ENCODE measurements at regions not wholly inside any gene's neighbourhood (a gene's known extent, or its start where the extent isn't known, plus 50 kb on each side); places are given as distances from the start of the nearest gene placed in this dataset.

DNA sequence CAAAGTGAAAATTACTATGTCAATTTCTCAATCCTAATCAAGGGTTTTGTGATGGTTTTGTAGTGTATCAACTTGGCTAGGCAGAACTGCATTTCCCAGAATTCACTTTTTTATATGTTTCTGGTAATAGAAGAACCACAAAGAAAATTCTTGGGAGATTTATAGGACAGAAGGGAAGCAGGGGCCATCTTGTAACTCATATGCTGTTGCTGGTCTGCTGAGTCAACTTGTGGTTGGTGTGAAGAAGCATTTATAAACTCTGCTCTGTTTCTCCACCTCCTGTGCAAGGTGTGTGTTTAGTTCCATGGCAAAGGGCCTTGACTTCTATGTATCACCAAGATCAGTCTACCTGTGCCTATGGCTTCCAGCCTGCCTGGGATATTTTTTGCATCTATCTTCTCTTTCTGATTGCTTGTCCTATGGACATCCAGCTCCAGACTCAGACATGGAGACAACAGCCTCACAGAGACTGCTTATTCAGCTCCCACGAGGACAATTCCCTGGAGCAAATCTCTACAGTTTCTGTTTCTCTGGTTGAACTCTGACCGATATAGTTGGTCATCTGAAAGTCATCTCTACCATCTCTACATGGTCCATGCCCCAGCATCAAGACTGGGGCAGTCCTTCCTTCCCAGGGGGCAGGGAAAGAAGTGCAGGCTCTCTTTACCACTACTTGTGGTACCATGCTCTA lies 364.3 kb upstream of the DDHD1 start:
- Mint-ChIP-seq H3K9me3 (peaks cover under 1% of the 10 kb centered on the region), H3K36me3 (no peaks in the 10 kb centered on the region), H3K27ac (no peak overlapping the region), H3K4me1 (no peaks in the 10 kb centered on the region), H3K27me3 (no peaks in the 10 kb centered on the region), H3K4me3 (no peak overlapping the region)
- DNase-seq, result no peak

DNA sequence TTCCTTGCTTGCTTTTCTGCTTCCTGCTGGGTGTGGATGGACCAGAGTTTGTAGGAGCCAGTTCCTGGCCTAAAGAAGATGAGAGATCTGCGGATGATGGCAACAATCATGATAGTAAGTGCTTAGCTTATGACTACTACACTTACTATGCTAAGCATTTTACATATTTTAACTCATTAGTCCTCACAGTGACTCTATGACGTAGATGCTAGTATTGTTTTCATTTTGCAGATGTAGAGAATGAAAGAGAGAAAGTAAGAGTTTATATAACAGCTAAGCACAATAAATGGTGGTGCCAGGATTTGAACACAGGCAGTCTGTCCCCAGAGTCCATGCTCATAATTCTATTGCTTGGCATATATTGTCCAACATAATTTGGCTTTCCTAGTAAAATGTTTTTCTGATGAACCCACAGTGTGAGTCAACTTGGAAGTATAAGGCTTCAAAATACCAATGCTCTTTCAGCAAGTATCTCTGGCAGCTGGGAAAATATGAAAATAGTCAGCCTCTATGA lies 363.2 kb upstream of the DDHD1 start:
- no peak for DNase-seq
- no peaks in the 10 kb centered on the region for H3K27me3 Mint-ChIP-seq
- no peaks in the 10 kb centered on the region for H3K9me3 Mint-ChIP-seq
- H3K36me3 Mint-ChIP-seq, result no peaks in the 10 kb centered on the region
- H3K4me3 Mint-ChIP-seq, result no peak overlapping the region
- H3K27ac Mint-ChIP-seq, result no peak overlapping the region
- H3K4me1 Mint-ChIP-seq, result no peaks in the 10 kb centered on the region

- DNase-seq, result no peak
- Mint-ChIP-seq H3K27ac (no peak overlapping the region), H3K27me3 (no peaks in the 10 kb centered on the region), H3K9me3 (no peaks in the 10 kb centered on the region), H3K36me3 (peaks cover 2% of the 10 kb centered on the region), H3K4me1 (no peaks in the 10 kb centered on the region), H3K4me3 (no peak overlapping the region)
Observed at GRCh38 chr14:53515276-53515675, 362.2 kb upstream of the DDHD1 start.

DNA sequence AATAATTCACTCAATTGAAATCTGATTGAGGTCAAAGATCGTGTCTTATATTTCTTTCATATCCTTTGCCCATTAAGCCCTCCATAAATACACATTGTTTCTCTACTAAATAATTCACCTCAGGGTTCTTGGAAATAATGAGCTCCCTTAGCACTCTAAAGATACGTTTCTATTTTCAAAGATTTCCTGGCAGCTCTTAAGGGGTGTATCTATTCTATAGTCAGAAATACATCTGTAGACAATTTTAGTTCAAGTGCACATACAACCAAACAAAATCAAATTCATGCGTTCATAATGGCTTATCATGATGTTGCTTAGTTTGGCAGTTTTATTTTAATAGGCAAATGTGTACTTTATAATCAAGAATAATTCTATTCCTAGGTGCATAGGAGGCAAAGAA lies 361.1 kb upstream of the DDHD1 start:
- Mint-ChIP-seq H3K9me3 (no peaks in the 10 kb centered on the region), H3K27me3 (no peaks in the 10 kb centered on the region), H3K27ac (no peak overlapping the region), H3K36me3 (peaks cover 2% of the 10 kb centered on the region), H3K4me3 (no peak overlapping the region), H3K4me1 (no peaks in the 10 kb centered on the region)
- no peak for DNase-seq

GRCh38 chr14:53510281-53510912 lies 357.3 kb upstream of the DDHD1 start:
- no peaks in the 10 kb centered on the region for H3K9me3 Mint-ChIP-seq
- no peaks in the 10 kb centered on the region for H3K27me3 Mint-ChIP-seq
- peaks cover 2% of the 10 kb centered on the region for H3K36me3 Mint-ChIP-seq
- H3K4me3 Mint-ChIP-seq, result no peak overlapping the region
- no peaks in the 10 kb centered on the region for H3K4me1 Mint-ChIP-seq
- no peak for DNase-seq
- no peak overlapping the region for H3K27ac Mint-ChIP-seq

DNA sequence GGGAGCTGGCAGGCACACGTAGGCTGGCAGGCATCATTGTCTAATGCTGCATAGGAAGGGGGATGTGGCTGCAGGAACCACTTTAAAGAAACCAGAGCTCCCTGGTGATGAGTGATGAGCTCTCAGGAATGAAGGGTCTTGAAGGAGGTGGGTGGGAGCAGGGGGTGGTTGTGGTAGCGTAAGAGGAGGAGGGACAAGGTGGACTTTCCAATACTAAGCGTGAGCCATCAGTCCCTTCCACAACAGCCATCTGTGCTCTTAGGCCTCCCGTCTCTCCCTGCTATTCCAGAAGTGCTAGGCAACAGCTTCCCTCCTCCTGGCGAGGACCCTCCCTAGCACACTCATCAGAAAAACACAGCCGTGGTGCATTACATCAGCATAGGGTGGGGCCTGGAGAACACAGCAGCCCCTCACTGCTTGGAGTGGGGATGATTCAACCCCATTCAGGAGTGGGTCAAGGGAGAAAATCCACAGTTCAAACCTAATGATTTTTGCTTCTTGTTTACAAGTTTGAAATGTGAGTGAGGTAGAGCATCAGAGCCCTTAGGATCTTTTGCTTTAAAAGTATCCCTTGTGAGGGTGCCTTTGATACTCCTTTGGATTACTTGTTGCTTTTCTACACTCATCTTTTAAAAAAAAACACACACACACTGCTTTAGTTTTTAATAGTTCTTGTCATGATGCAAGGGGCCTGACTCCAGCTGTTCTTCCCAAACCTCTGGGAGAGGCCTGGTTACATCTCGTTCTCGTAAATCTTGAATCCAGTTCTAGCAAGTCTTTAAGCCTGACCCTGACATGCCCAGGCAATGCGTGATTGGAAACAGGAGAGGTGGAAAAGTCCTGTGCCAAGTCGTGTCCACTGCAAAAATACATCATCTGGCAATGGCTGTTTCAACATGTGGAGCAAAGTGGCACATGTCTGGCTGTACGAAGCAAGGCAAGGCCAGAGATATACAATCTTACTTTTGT lies 356.4 kb upstream of the DDHD1 start:
- no peaks in the 10 kb centered on the region for H3K4me1 Mint-ChIP-seq
- H3K9me3 Mint-ChIP-seq, result peaks cover 3% of the 10 kb centered on the region
- peaks cover 2% of the 10 kb centered on the region for H3K36me3 Mint-ChIP-seq
- H3K4me3 Mint-ChIP-seq, result no peak overlapping the region
- H3K27me3 Mint-ChIP-seq, result no peaks in the 10 kb centered on the region
- H3K27ac Mint-ChIP-seq, result no peak overlapping the region
- no peak for DNase-seq

GRCh38 chr14:53501361-53502211 lies 348.5 kb upstream of the DDHD1 start:
- Mint-ChIP-seq H3K27me3 (no peaks in the 10 kb centered on the region), H3K9me3 (peaks cover 17% of the 10 kb centered on the region), H3K4me3 (no peak overlapping the region), H3K27ac (no peak overlapping the region), H3K36me3 (no peaks in the 10 kb centered on the region), H3K4me1 (no peaks in the 10 kb centered on the region)
- DNase-seq, result no peak

GRCh38 chr14:53500191-53500590 lies 347.1 kb upstream of the DDHD1 start:
- H3K9me3 Mint-ChIP-seq, result peaks cover 17% of the 10 kb centered on the region
- no peaks in the 10 kb centered on the region for H3K36me3 Mint-ChIP-seq
- DNase-seq, result no peak
- no peak overlapping the region for H3K27ac Mint-ChIP-seq
- H3K4me1 Mint-ChIP-seq, result no peaks in the 10 kb centered on the region
- H3K4me3 Mint-ChIP-seq, result no peak overlapping the region
- no peaks in the 10 kb centered on the region for H3K27me3 Mint-ChIP-seq

DNA sequence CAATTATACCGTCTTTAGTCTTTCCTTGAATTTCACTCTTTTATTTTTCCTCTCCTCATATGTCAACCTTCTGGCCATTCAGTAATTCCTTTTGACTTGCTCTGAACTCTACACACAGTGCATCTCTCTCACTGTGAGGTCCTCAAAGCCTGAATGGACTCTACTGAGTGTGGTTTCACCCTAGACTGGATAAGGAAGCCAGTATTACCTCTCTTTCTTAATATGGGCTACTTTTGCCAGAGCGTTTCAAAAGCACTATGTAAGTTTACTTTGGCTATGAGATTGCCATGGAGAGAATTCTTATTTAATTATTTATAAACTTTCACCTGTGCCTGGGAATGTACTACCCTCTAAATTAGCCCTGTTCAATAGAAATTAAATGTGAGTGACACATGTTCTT lies 343.5 kb upstream of the DDHD1 start:
- Mint-ChIP-seq H3K4me3 (no peak overlapping the region), H3K4me1 (no peaks in the 10 kb centered on the region), H3K27ac (no peak overlapping the region), H3K9me3 (no peaks in the 10 kb centered on the region), H3K27me3 (no peaks in the 10 kb centered on the region), H3K36me3 (no peaks in the 10 kb centered on the region)
- no peak for DNase-seq

- H3K27ac Mint-ChIP-seq, result no peak overlapping the region
- no peaks in the 10 kb centered on the region for H3K36me3 Mint-ChIP-seq
Observed at GRCh38 chr14:53495846-53496343, 342.8 kb upstream of the DDHD1 start.

DNA sequence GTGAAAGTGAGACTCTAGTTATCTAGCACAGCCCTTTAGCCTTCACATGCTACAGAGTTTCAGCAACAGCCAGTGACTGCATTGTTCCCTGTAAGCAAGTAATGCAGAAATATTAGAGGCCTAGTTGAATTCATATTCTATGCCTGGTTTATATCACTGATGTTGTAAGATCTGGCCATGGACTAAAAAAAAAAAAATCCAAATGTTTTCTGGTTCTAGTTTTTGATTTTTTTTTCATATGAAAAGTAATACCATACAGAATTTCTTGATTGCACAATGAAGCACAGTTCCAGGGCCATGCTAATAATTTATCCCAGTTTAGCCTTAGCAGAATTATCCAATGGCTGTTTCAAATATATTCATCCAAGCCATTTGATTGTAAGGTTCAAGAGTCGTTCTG lies 341.5 kb upstream of the DDHD1 start:
- no peaks in the 10 kb centered on the region for H3K4me1 Mint-ChIP-seq
- DNase-seq, result no peak
- H3K36me3 Mint-ChIP-seq, result no peaks in the 10 kb centered on the region
- H3K9me3 Mint-ChIP-seq, result no peaks in the 10 kb centered on the region
- no peaks in the 10 kb centered on the region for H3K27me3 Mint-ChIP-seq
- no peak overlapping the region for H3K4me3 Mint-ChIP-seq
- H3K27ac Mint-ChIP-seq, result no peak overlapping the region

More at GRCh38 chr14:53495846-53496343, 342.8 kb upstream of the DDHD1 start:
- no peaks in the 10 kb centered on the region for H3K27me3 Mint-ChIP-seq
- no peaks in the 10 kb centered on the region for H3K9me3 Mint-ChIP-seq
- no peak overlapping the region for H3K4me3 Mint-ChIP-seq
- H3K4me1 Mint-ChIP-seq, result no peaks in the 10 kb centered on the region
- DNase-seq, result no peak

- H3K27me3 Mint-ChIP-seq, result no peaks in the 10 kb centered on the region
- H3K36me3 Mint-ChIP-seq, result no peaks in the 10 kb centered on the region
- H3K4me1 Mint-ChIP-seq, result no peaks in the 10 kb centered on the region
- H3K27ac Mint-ChIP-seq, result no peak overlapping the region
- H3K4me3 Mint-ChIP-seq, result no peak overlapping the region
- H3K9me3 Mint-ChIP-seq, result no peaks in the 10 kb centered on the region
- DNase-seq, result no peak
Observed at GRCh38 chr14:53493860-53494259, 340.7 kb upstream of the DDHD1 start.

DNA sequence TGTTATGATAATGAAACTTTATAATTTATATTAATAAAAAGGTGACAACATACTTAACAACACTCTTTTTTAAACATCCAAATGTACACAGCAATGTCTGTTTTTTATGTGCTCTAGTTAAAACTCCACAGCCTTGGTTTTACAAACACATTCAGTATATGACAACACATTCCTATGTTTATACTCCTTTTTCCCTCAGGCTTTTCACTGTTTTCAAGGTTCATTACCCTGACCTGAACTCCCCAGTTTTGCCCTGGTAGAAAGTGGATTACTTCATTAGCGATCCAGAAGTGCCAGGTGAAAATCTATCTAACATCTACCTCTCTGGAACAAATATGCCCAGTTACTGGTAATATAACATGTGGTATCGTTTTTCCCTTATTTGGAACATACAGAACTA lies 340.2 kb upstream of the DDHD1 start:
- Mint-ChIP-seq H3K36me3 (no peaks in the 10 kb centered on the region), H3K27ac (no peak overlapping the region), H3K27me3 (no peaks in the 10 kb centered on the region), H3K9me3 (no peaks in the 10 kb centered on the region), H3K4me3 (no peak overlapping the region), H3K4me1 (no peaks in the 10 kb centered on the region)
- no peak for DNase-seq

DNA sequence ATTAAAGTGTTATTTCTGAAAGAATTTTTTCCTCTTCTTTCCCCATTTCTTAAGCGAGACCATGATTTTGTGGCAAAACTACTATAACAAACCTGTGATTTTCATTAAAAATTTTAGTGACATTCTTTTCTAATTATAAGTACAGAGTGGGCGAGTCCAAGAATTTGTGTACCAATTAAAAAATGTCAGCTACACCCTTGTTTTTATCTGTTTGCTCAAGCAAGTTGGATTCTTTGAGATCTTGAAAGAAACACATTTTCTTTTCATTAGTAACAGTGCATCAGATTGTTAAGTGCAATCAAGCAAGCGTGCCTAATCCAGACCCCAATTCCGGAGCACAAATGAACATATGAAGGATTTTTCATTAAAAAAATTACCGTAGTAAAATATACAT lies 338.8 kb upstream of the DDHD1 start:
- no peak for DNase-seq
- no peaks in the 10 kb centered on the region for H3K4me1 Mint-ChIP-seq
- H3K36me3 Mint-ChIP-seq, result no peaks in the 10 kb centered on the region
- no peak overlapping the region for H3K27ac Mint-ChIP-seq
- no peaks in the 10 kb centered on the region for H3K27me3 Mint-ChIP-seq
- H3K4me3 Mint-ChIP-seq, result no peak overlapping the region
- H3K9me3 Mint-ChIP-seq, result no peaks in the 10 kb centered on the region

Data from activated naive CD8-positive, alpha-beta T cell treated with anti-CD3 and anti-CD28 coated beads for 36 hours (primary cell).